H9 (cell line): ENCODE measurements at regions not wholly inside any gene's neighbourhood (a gene's known extent, or its start where the extent isn't known, plus 50 kb on each side); places are given as distances from the start of the nearest gene placed in this dataset.

Source experiments
- DNase-seq: peaks from one replicate; pipeline ENCODE4 v3.0.0-alpha.2; 2017
- H2AFZ ChIP-seq: one replicate; pipeline ENCODE4 v1.6.1; 2013; ENCODE audit warnings: mild to moderate bottlenecking, low read length, control low read depth, moderate library complexity
- H2AK5ac ChIP-seq: 2 replicates; pipeline ENCODE4 v1.6.1; 2013; ENCODE audit warnings: low read length, control low read depth, mixed read lengths; ENCODE audit not compliant: insufficient read length
- H2BK120ac ChIP-seq: one replicate; pipeline ENCODE4 v1.6.1; 2013; ENCODE audit warnings: low read depth, mild to moderate bottlenecking, low read length, control low read depth, inconsistent platforms; ENCODE audit not compliant: poor library complexity, severe bottlenecking
- H2BK12ac ChIP-seq: 2 replicates; pipeline ENCODE4 v1.6.1; 2013; ENCODE audit warnings: low read length, control low read depth, mixed read lengths, low read depth; ENCODE audit not compliant: insufficient read length
- H2BK15ac ChIP-seq: 2 replicates; pipeline ENCODE4 v1.6.1; 2013; ENCODE audit warnings: low read depth, low read length, control low read depth
- H2BK20ac ChIP-seq: one replicate; pipeline ENCODE4 v1.6.1; 2013; ENCODE audit warnings: low read depth, mild to moderate bottlenecking, low read length, control low read depth, inconsistent platforms; ENCODE audit not compliant: poor library complexity, severe bottlenecking
- H2BK5ac ChIP-seq: 2 replicates; pipeline ENCODE4 v1.6.1; 2013; ENCODE audit warnings: low read length, control low read depth, mixed read lengths; ENCODE audit not compliant: insufficient read length
- H3K14ac ChIP-seq: 2 replicates; pipeline ENCODE4 v1.6.1; 2013; ENCODE audit warnings: low read length, control low read depth; ENCODE audit not compliant: insufficient read depth
- H3K18ac ChIP-seq: 2 replicates; pipeline ENCODE4 v1.6.1; 2013; ENCODE audit warnings: low read depth, mild to moderate bottlenecking, mixed read lengths, low read length, control low read depth; ENCODE audit not compliant: insufficient read length
- H3K23ac ChIP-seq: 2 replicates; pipeline ENCODE4 v1.6.1; 2013; ENCODE audit warnings: low read length, control low read depth, mixed read lengths, low read depth; ENCODE audit not compliant: insufficient read length
- H3K23me2 ChIP-seq: 2 replicates; pipeline ENCODE4 v1.6.1; 2013; ENCODE audit warnings: low read depth, mild to moderate bottlenecking, mixed read lengths, low read length, control low read depth; ENCODE audit not compliant: insufficient read length, poor library complexity, severe bottlenecking
- H3K27ac ChIP-seq: 2 replicates; pipeline ENCODE4 v1.5.1; 2013; ENCODE audit warnings: low read length, control low read depth, mixed read lengths, low read depth; ENCODE audit not compliant: insufficient read length
- H3K27me3 ChIP-seq: 2 replicates; pipeline ENCODE4 v1.6.1; 2013; ENCODE audit warnings: low read length, control low read depth, inconsistent platforms; ENCODE audit not compliant: insufficient read depth
- H3K4ac ChIP-seq: 2 replicates; pipeline ENCODE4 v1.6.1; 2013; ENCODE audit warnings: low read depth, mild to moderate bottlenecking, control low read depth, inconsistent platforms, low read length, moderate library complexity
- H3K4me1 ChIP-seq: 2 replicates; pipeline ENCODE4 v1.6.1; 2013; ENCODE audit warnings: low read length, control low read depth, inconsistent platforms; ENCODE audit not compliant: insufficient read depth
- H3K4me2 ChIP-seq: 2 replicates; pipeline ENCODE4 v1.6.1; 2013; ENCODE audit warnings: low read length, control low read depth, mixed read lengths; ENCODE audit not compliant: insufficient read length, insufficient read depth
- H3K56ac ChIP-seq: 2 replicates; pipeline ENCODE4 v1.6.1; 2013; ENCODE audit warnings: low read depth, mild to moderate bottlenecking, mixed read lengths, low read length, control low read depth; ENCODE audit not compliant: insufficient read length
- H3K79me1 ChIP-seq: 2 replicates; pipeline ENCODE4 v1.6.1; 2013; ENCODE audit warnings: low read depth, mild to moderate bottlenecking, moderate library complexity, low read length, control low read depth, inconsistent platforms; ENCODE audit not compliant: insufficient read depth, poor library complexity, severe bottlenecking
- H3K79me2 ChIP-seq: 2 replicates; pipeline ENCODE4 v1.6.1; 2013; ENCODE audit warnings: low read length, control low read depth, inconsistent platforms; ENCODE audit not compliant: insufficient read depth
- H3K9ac ChIP-seq: 2 replicates; pipeline ENCODE4 v1.6.1; 2013; ENCODE audit warnings: low read length, control low read depth, mixed read lengths; ENCODE audit not compliant: insufficient read length; ENCODE audit errors: extremely low read depth
- H3K9me3 ChIP-seq: one replicate; pipeline ENCODE4 v1.6.1; 2013; ENCODE audit warnings: low read depth, low read length, inconsistent platforms; ENCODE audit not compliant: control insufficient read depth
- H3T11ph ChIP-seq: one replicate; pipeline ENCODE4 v1.6.1; 2013; ENCODE audit warnings: mild to moderate bottlenecking, low read length, control low read depth, inconsistent platforms
- H4K20me1 ChIP-seq: one replicate; pipeline ENCODE4 v1.6.1; 2013; ENCODE audit not compliant: control insufficient read depth, insufficient read length, insufficient read depth
- H4K5ac ChIP-seq: 2 replicates; pipeline ENCODE4 v1.6.1; 2013; ENCODE audit warnings: low read depth, mild to moderate bottlenecking, mixed read lengths, low read length, control low read depth; ENCODE audit not compliant: insufficient read length
- H4K8ac ChIP-seq: replicated peaks from 2 replicates; pipeline ENCODE4 v1.6.1; 2013; ENCODE audit warnings: low read length, control low read depth, mixed read lengths, low read depth; ENCODE audit not compliant: insufficient read length
- H4K91ac ChIP-seq: 2 replicates; pipeline ENCODE4 v1.6.1; 2013; ENCODE audit warnings: low read depth, mild to moderate bottlenecking, moderate library complexity, mixed read lengths, low read length, control low read depth; ENCODE audit not compliant: insufficient read length
- H3K27ac Mint-ChIP-seq, 3 experiments: 2 replicates in 2 of 3; 3 replicates in 1 of 3; pipeline ENCODE4 v1.8.0; 2020 to 2021; ENCODE audit warnings: mixed read lengths in 3 of 3, mild to moderate bottlenecking in 1 of 3, moderate library complexity in 1 of 3
- H3K27me3 Mint-ChIP-seq: 2 replicates; pipeline ENCODE4 v1.8.0; 2021; ENCODE audit warnings: low read depth, mild to moderate bottlenecking, moderate library complexity, mixed read lengths
- H3K36me3 Mint-ChIP-seq, 3 experiments: 2 replicates in 2 of 3; 3 replicates in 1 of 3; pipeline ENCODE4 v1.8.0; 2020 to 2021; ENCODE audit warnings: low read depth in 3 of 3, mixed read lengths in 3 of 3; ENCODE audit not compliant: insufficient read depth in 1 of 3
- H3K4me1 Mint-ChIP-seq, 2 experiments: 2 replicates each; pipeline ENCODE4 v1.8.0; 2020; ENCODE audit warnings: mixed read lengths in 2 of 2
- H3K4me3 Mint-ChIP-seq, 2 experiments: 2 replicates in 1 of 2; 3 replicates in 1 of 2; pipeline ENCODE4 v1.8.0; 2020 to 2021; ENCODE audit warnings: mild to moderate bottlenecking in 2 of 2, mixed read lengths in 2 of 2, moderate library complexity in 1 of 2
- H3K9me3 Mint-ChIP-seq, 2 experiments: 2 replicates in 1 of 2; 3 replicates in 1 of 2; pipeline ENCODE4 v1.8.0; 2020; ENCODE audit warnings: mild to moderate bottlenecking in 2 of 2, mixed read lengths in 2 of 2, moderate library complexity in 1 of 2
- WGBS: extraction: QIAGEN DNeasy Blood & Tissue Kit; methylation state at CpG from one replicate; pipeline ENCODE4 v1.1.7; 2013; ENCODE audit warnings: missing lambda C conversion rate, low lambda C conversion rate, mixed read lengths; ENCODE audit not compliant: insufficient read length; ENCODE audit errors: extremely low coverage; 5-methylcytosine and 5-hydroxymethylcytosine counted together
- TF ChIP-seq, protein P1 (sequence below): fragments of 200-600 bp; sonication (generic); conservative IDR thresholded peaks from 3 replicates; pipeline ENCODE4 v1.8.0; 2021; ENCODE audit warnings: antibody characterized with exemption, mild to moderate bottlenecking

DNA sequence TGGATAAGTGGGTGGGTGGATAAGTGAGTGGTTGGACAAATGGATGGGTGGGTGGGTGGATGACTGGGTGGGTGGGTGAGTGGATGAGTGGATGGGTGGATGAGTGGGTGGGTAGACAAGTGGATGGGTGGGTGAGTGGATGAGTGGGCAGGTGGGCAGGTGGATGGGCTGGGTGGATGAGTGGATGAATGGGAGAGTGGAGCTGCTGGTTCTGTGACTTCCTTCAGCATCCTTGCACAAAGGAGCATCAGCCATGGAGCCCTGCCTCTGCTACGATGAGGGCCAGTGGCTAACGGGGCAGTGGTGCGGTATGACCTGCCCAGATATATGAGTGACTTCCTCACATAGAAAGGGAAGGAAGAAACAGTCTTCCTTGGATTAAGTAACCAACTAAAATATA, 398.7 kb upstream of the IRX4 start:
- Histone ChIP-seq H3K27ac (no peak overlapping the region), H3K23ac (no peak overlapping the region), H3K56ac (no peak overlapping the region), H3K14ac (no peak overlapping the region), H3K79me2 (no peaks in the 10 kb centered on the region), H3K9ac (no peak overlapping the region), H2BK120ac (no peak overlapping the region), H3K23me2 (no peaks in the 10 kb centered on the region), H4K5ac (no peak overlapping the region), H3T11ph (no peak overlapping the region), H2BK20ac (no peak overlapping the region), H2AK5ac (no peak overlapping the region), H3K18ac (no peak overlapping the region), H2AFZ (no peak overlapping the region), H3K79me1 (no peaks in the 10 kb centered on the region), H3K9me3 (no peaks in the 10 kb centered on the region), H2BK12ac (no peak overlapping the region), H4K8ac (no peak overlapping the region), H3K4me1 (no peaks in the 10 kb centered on the region; the same call in 1 of the 2 replicates), H3K27me3 (no peaks in the 10 kb centered on the region), H3K4ac (no peak overlapping the region), H2BK5ac (no peak overlapping the region), H4K91ac (no peak overlapping the region), H4K20me1 (no peaks in the 10 kb centered on the region), H2BK15ac (no peak overlapping the region), H3K4me2 (no peak overlapping the region)
- DNase-seq = no peak
- Mint-ChIP-seq H3K27ac (no peak overlapping the region), H3K4me3 (no peak overlapping the region), H3K4me1 (peaks cover 9 to 12% of the 10 kb centered on the region in 2 experiments), H3K36me3 (no peaks in the 10 kb centered on the region), H3K27me3 (peaks cover 1% of the 10 kb centered on the region; the same call in 1 of the 2 replicates), H3K9me3 (no peaks in the 10 kb centered on the region)
- no CpG with 5 or more reads among the region's 3 CpGs for WGBS
- TF ChIP-seq, protein P1, sequence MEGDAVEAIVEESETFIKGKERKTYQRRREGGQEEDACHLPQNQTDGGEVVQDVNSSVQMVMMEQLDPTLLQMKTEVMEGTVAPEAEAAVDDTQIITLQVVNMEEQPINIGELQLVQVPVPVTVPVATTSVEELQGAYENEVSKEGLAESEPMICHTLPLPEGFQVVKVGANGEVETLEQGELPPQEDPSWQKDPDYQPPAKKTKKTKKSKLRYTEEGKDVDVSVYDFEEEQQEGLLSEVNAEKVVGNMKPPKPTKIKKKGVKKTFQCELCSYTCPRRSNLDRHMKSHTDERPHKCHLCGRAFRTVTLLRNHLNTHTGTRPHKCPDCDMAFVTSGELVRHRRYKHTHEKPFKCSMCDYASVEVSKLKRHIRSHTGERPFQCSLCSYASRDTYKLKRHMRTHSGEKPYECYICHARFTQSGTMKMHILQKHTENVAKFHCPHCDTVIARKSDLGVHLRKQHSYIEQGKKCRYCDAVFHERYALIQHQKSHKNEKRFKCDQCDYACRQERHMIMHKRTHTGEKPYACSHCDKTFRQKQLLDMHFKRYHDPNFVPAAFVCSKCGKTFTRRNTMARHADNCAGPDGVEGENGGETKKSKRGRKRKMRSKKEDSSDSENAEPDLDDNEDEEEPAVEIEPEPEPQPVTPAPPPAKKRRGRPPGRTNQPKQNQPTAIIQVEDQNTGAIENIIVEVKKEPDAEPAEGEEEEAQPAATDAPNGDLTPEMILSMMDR = no peak
